COR-L47 (cell line): ENCODE measurements at regions not wholly inside any gene's neighbourhood (a gene's known extent, or its start where the extent isn't known, plus 50 kb on each side); places are given as distances from the start of the nearest gene placed in this dataset.

Source experiments
- DNase-seq: peaks from one replicate; lab custom pipeline; 2025; lab: John Stamatoyannopoulos, UW

DNA sequence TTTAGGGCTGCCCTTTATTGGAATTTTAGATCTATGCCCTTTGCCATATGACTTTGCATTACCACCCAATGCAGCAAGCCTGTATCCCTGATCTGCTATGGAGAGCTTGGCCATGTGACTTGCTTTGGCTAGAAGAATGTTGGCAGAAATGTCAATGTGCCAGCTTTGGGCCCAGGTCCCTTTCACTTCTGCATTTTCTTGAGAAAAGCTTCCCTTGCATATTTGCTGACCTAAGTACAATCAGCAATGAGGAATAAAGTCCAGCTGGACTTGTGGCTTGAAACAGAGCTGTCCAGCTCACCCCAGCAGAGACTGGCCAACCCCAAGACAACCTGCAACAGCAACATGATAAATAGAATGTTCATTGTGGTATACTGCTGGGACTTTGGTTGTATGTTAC, 135.9 kb downstream of the PAH start:
- DNase-seq: no peak

DNA sequence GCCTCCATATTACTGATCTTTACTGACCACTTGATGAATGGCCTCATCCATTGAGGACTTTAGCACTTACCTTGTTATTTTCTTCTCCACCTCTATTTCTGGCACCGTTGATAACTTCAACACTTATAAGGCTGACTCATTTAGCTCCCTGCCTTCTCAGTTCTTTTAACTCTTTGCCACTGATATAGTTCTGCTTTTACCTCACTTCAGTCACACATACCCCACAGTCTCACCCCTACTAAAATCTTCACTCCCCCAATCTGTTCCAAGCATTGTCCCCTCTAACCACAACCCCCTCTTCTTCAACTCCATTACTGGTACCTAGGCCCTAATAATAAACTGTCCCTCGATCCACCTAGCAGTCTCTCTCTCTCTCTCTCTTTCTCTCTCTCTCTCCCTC, 141.0 kb downstream of the PAH start:
- DNase-seq: no peak

DNA sequence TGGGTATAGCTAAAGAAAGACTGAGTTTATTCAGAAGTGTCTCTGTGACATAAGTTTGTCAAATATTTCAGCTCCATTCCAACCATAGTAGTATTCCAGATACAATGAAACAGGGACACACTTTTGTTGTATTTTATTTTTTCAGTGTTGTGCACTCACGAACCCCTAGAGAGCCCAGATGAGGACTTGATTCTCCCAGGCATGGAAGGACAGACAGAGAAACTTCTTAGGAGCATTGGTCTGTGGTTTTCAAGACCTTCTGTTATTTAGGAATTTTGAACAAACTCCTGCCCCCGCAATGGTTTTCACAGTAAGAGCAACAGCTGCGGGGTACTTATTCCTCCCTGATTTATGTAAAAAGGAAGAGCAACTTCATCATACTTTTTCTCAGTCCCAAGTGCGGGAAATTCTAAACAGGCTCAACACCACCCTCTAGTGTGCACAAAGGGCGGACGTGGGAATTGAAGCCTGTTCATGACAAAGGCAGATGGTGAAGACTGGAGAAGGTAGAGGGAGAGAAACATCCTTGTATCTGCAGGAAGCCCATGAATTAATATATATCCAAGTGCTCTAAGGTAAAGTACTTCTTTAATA, 147.6 kb downstream of the PAH start:
- peak; percentile 13 for DNase-seq

DNA sequence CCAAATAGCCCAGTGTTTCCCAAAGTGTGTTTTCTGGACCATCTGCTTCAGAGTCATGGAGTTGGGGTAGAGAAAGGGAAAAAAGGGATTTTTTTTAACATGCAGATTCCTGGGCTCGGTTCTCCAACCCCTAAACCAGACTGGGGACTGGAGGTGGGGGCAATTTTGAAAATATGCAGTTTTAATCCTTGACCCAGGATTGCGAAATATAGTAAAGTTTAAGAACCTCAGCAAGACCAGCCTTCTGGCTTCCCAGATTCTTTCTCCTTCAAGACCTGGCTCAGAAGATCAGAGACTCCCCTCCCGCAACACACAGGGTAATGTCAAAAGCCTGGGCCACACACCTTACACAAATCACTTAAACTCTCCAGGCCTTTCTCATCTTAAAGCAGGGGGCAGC, 150.1 kb downstream of the PAH start:
- no peak for DNase-seq

DNA sequence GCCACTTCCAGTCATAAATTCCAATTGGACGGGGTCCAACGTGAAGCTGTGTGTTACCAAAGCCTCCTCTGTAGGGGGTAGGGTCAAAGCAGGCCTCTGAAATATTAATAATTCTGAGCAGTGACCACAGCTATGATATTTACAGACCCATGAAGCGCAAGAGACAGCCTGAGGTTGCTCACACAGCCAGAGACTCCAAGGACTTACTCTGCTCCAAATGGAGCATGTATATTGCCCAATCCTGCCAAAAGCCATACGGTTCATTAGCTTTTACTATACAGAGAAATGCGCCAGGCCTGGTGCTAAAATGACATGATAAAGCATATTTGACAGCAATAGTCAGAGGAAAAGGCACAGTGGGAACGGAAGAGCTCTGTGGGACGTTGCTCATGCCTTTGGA, 151.3 kb downstream of the PAH start:
- no peak for DNase-seq

DNA sequence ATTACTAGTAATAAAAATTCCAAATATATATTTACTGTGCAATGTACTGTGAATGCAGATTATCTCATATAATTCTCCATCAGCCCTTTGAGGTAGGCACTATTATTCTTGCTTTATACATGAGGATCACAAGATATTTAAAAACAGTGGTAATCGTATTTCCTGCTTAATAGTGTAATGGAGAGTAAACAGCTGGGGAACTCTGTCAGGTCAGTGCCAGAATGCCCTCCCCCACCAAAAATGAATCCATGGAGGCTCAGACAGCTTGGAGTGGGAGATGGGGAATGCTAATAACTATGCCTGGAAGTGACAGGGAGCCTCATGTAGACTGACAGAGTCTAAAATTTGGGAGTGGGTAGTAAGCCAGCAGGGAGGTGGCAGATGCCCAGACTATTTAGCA, 153.6 kb downstream of the PAH start:
- no peak for DNase-seq

DNA sequence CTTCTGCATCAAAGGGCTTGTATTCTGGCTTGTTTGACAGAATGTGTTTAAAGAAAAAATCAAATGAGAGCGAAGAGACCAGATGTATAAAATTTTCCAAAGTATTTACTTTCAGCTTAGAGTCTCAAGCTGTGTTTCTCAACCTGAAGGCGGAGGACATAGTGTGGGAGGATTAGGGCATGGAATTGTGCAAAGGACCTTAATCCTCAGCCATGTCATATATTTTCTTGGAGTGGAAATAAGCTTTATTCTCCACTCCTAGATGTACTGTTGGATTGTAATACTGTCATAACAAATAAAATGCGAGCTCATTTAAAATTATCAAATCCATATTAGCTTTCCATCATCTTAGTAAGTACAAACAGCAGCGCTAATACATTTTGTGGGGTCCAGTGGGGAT, 154.0 kb downstream of the PAH start:
- DNase-seq: no peak

DNA sequence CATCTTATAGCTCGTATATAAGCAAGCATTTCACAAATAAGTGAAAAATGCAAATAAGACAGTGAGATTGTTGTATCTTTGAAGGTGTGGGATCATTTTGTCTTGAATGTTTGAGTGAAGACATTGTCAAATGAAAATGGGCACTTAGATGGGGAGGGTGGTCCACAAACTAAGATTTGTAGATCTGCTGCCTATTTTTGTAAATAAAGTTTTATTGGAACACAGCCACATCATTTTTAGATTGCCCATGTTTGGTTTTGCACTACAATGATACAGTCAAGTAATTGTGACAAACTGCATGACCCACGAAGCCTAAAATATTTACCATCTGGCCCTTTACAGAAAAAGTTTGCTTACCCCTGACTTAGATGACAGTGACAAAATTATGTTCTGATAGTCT, 156.7 kb downstream of the PAH start:
- DNase-seq: no peak

DNA sequence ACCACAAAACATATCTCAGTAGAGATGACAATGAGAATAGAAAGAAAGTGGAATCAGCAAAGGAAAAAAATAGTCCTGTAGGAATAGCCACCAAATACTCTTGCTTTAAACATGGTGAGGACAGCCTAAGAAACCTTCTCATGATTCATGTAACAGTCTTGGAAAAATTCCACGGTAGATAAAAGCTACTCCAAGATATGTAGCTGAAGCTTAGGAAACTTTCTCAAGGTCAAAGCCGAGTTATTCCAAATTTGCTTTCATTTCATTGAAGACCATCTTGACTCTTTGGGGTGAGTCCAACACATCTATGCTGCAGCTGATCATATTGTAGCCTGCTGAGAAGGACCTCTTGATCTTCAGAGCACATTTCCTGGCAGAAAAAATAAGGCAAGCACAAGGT, 157.6 kb downstream of the PAH start:
- no peak for DNase-seq

DNA sequence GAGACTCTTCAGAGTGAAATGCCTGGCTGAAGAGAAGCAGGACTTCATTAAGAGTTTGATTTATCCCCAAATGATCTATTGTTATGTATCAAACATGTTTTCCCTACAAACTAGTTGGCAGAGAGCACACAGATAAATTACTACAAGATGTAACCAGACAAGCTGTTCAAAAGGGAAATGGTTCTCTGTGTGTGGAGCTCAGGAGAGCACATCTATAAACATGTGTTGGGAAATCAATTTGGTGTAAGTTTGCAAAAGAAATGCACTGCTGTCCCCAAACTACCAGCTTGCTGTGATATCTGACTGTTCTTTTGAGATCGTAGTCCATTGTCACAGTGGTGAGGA, 159.2 kb downstream of the PAH start:
- DNase-seq: no peak

DNA sequence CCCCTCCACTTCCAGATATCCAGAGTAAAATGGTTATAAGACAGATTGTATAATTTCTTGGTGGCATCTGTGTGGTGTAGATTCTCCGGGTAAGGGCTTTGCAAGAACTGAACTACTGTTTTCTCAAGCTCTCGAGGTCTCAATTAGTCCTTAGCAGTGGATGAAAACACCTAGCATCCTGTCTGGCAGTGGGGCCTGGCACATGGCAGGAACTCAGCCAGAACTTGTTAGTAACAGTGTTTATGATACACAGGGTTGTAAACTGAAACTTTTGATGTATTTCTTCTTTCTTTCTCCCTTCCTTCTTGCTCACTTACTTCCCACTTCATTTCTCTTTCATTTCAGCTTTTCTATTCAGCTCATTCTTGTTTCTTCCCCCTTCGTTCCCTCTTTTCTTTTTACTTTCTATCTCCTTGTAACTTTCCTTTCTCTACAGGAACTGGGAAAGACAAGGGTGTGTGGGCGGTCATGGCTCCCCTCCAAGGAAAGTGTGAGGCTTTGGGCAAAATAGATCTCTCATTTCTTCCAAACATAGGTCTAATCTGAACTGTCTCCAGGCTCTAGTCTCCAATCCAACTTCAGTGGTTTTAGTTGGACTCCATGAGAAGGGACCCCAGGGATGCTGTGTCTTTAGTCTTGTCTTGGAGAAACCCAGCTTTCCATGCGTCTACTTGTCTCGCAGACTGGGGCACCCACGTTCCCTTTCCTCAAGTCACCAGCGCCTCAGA, 159.7 kb downstream of the PAH start:
- DNase-seq: no peak

DNA sequence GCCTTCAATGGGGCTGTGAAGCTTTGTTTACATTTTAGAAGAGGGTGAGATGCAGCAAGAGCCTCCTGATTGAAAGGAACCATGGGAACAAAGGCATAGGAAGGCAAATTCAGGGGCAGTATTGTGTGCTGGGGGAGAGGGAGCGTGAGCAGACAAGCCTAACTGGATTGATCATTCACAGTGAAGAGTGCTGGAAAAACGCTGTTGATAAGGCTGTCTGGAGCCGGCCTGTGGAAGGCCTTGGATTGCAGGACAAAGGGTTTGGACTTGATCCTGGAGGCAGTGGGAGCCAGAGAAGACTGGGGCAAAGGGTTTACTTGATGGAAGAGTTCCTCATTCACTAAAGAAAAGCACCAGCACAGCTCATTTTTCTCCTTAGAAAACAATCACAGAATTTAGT, 160.5 kb downstream of the PAH start:
- DNase-seq: no peak

DNA sequence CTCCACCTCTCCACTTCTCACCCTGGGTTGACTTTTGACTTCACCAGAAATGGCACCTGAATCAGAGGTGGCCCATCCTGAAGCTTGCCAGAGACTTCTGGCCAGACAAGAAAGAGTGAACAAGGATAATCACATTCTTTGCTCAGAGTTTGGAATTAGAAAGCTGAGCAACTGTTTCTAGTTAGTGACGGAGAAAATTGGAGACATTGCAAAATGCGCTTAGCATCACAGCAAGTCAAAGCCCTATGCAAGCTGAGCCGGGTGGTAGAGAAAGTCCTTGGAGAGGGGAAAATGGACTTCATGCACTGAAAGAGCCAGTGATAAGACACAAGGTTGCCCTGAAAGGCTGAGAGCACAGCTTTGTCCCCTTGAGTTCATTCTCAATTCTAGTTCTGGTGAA, 161.8 kb downstream of the PAH start:
- DNase-seq: no peak

DNA sequence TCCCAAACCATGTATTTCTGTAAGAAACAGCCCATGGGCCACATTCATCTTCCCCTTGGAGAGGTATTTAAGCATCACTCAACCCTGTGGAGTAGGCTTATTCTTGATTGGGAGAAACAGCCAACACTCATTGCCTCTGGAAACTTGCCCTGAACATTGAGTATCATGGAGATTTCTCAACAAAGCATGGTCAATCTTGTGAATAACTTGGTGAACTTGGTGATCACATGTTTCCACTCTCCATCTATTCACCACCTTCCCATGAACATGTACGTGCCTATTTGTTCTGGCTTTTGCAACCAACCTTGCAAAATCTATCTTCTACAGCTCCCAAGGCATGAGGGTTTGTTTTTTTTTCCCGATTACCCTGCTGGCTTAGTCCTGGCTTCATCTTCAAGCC, 163.2 kb downstream of the PAH start:
- DNase-seq: no peak

DNA sequence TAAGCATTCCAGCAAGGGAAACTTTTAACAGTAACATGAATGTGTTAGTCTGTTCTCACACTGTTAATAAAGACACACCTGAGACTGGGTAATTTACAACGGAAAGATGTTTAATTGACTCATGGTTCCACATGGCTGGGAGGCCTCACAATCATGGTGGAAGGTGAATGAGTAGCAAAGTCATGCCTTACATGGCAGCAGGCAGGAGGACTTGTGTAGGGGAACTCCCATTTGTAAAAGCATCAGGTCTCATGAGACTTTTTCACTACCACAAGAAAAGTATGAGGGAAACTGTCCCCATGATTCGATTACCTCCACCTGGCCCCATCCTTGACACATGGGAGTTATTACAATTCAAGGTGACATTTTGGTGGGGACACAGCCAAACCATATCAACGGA, 168.3 kb downstream of the PAH start:
- DNase-seq: no peak

DNA sequence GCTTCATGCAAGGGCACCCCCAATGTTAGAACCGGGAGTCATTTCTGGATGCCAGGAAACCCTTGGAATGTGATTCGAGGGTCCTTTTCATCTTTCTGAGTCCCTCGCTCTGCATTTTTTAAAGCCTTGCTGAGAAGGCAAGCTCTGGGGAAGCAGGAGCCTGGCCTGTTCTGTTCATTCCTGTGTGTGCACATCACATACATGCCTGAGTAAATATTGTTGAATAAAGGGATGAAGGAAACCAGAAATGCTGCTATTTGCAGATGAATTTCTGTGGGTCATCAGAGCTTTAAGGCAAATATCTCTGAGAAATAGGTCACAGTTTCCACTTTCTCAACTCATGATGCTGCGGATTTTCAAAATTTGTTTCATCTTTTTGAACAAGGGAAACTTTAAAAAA, 170.1 kb downstream of the PAH start:
- DNase-seq: no peak

DNA sequence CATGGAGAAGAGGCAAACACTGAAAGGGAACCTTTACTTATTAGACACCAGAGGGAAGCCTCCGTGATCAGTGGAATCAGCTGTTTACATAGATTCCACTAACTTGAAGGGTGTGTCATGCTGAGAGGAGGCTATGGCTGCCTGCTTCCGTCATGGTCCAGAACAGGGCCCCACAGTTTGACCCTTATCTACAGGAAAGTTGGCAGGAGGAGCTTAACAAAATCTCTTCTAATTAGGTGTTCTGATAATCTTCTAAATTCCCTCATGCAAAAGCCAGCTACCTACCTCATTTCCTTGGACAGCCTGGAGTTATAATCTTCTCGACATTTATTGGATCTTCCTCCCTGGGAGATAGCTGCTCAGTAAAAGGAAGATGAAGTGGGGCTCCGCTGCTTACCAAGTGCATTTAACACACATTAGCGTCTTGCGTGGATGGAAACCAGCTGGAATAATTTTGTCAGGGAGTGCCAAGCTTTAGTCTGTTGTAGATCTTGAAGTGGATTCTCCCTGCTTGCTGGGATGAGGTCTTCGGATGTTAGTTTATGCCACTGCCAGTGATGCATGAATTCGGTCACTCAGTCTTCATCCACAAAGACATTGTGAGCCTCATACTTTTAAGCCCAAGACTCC, 171.0 kb downstream of the PAH start:
- DNase-seq: no peak

DNA sequence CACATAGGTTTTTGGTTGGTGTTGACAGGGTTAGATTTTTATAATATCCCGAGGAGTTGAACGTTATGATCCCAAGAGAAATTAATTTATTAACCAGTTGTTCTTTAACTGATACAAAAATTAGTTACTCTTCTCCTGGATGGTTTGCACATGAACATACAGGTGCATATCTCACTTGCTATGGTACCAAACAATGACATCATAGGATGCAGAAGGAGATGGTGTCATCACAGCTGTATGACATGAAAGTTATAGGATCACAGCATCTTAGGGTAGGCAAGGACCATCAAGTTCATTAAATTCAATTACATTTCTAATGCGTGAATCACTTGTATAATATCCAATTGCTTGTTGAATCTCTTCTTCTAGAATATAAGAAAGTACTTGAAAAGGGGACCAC, 175.8 kb downstream of the PAH start:
- DNase-seq: no peak

DNA sequence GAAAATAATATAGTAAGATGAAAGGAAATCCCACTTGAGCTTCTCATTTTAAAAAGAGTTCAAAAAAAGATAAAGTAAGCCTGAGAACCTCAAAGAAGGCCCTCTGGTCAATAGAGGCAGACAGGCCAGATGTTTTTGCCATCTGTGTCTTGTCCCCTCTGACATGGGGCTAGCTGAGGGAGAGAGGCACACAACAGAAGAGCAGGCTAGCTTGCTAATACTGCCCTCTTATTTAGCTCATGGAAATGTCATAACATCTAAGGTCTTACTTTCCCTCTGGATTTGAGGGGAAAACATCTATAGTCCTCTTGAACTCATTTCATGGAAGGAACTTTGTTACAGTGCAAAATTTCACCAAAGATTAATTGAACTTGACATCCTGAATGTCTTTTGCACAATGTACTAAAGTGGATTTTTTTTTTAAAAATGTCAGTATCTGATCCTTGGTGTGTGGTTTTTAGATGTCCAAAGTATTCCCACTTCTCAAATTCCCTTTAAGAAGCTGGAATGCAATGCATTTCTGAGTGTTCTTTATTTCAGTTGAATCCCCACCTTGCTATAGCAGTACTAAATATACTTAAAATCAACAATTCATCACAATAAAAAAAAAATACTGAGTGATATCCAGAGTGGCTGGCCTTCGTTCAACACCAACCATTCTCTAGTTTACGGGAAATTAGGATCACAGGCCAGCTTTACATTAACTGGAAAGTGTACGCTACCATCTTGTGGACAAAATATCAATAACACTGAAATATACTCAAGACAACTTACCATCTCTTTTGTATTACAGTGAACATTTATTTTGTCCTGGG, 176.7 kb downstream of the PAH start:
- peak; percentile 16 for DNase-seq

DNA sequence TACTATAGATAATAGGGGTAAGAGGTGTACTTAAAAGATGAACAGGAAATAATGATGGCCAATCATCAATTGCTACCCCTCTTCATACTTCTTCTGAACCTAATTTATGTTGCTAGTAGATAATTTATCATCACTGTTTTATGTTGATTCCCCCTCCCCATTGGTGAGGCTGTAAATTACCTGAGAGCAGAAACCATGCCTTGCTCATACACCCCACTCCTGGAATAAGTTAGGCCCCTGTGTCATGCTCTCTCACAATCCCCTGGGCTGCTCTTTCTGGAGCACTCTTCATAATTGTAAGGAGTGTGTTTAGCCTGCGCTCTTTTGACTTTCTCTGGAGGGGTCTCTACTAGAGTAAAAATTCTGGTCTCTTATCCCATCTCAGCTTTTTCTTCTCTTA, 180.7 kb downstream of the PAH start:
- no peak for DNase-seq

DNA sequence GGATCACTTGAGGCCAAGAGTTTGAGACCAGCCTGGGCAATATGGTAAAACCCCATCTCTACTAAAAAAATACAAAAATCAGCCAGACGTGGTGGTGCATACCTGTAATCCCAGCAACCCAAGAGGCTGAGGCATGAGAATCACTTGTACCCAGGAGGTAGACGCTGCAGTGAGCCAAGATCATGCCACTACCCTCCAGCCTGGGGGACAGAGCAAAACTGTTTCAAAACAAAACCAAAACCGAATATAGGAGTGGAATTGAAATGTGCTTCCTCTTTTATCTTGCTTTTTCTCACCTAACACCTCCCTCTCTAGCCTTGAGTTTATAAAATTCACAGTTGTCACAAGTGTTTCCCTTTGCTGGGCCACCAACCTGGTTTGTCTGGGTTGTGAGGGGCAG, 181.9 kb downstream of the PAH start:
- no peak for DNase-seq

DNA sequence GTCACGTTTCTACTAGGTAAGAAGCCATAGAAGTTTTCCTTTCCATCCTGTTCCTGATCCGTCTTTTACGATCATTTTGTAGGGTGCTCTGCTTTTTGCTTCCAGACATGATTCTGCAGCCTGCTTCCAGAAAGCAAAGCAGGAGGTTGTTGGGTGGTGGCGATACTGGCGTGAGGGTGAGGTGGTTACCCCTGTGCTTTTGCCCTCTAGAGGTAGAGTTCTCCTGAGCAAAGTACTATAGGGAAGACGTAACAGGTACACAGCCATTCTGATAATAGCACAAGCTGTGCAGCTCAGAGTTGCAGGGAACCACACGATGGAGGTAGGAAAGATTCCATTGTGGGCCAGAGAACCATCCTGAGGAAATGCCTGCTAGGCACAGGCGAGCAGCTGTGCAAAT, 186.0 kb downstream of the PAH start:
- no peak for DNase-seq
